Sigmoid colon (tissue), 3 donors: ENCODE measurements at regions not wholly inside any gene's neighbourhood (a gene's known extent, or its start where the extent isn't known, plus 50 kb on each side); places are given as distances from the start of the nearest gene placed in this dataset.

Source experiments
- POLR2A ChIP-seq, 2 donors: fragments of 450-650 bp; IDR thresholded peaks; one replicate each; pipeline ENCODE4 v1.6.1; 2016; ENCODE audit warnings: antibody characterized with exemption in 2 of 2, mild to moderate bottlenecking in 2 of 2, moderate library complexity in 2 of 2
- TF ChIP-seq, protein P1 (sequence below), 4 experiments: fragments of 450-650 bp in 3 of 4; fragments of 200-600 bp in 1 of 4; IDR thresholded peaks; one replicate each; pipeline ENCODE4 v1.5.1; 2016 to 2019; ENCODE audit warnings: antibody characterized with exemption in 4 of 4, mild to moderate bottlenecking in 3 of 4, moderate library complexity in 2 of 4

DNA sequence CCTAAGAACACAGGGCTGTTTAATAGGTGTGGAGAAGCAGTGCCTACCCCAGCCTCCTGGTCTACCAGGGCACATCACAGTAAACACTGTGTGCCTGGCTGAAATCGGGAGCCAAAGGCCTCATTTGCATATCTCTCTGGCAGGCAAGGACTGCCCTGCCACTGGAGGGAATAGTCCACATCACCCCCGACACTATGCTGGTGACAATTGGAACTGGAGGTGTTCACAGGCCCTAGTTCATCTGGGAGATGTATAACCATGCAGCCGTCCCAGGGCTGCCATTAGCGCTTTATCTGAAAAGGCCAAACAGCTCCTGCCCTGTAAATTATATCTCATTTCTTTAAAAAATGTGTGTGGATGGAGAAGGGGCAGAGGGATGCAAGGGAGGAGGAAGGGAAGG, 150.3 kb downstream of the LINC00237 start:
- TF ChIP-seq, protein P1, sequence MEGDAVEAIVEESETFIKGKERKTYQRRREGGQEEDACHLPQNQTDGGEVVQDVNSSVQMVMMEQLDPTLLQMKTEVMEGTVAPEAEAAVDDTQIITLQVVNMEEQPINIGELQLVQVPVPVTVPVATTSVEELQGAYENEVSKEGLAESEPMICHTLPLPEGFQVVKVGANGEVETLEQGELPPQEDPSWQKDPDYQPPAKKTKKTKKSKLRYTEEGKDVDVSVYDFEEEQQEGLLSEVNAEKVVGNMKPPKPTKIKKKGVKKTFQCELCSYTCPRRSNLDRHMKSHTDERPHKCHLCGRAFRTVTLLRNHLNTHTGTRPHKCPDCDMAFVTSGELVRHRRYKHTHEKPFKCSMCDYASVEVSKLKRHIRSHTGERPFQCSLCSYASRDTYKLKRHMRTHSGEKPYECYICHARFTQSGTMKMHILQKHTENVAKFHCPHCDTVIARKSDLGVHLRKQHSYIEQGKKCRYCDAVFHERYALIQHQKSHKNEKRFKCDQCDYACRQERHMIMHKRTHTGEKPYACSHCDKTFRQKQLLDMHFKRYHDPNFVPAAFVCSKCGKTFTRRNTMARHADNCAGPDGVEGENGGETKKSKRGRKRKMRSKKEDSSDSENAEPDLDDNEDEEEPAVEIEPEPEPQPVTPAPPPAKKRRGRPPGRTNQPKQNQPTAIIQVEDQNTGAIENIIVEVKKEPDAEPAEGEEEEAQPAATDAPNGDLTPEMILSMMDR (IDR thresholded peaks at IDR 0.05), result no peak
- TF ChIP-seq POLR2A (IDR thresholded peaks at IDR 0.05), result no peak
